ENCODE measurements at regions not wholly inside any gene's neighbourhood (a gene's known extent, or its start where the extent isn't known, plus 50 kb on each side); places are given as distances from the start of the nearest gene placed in this dataset.

DNA sequence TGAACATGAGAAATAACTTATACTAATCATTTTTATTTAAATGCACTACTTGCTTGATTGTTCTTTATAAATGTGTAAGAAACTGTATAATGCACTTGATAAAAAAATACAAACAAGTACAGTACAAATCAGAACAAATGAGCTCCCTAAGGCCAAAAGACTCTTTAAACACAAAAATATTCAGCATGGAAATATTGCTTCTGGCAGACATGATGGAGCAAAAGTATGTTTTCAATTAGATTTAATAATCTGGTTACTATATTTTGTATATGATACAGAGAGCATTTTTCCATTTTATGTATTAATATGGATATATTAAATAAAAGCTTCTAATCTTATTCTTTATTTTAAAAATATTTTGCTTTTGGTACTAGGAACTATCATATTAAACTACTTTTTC, 800.2 kb upstream of the LRFN5 start:
- peaks cover under 1 to 12% of the 10 kb centered on the region in 2 donors for H3K9me3 Mint-ChIP-seq
- no peak for TF ChIP-seq CTCF (IDR thresholded peaks at IDR 0.05)
- H3K27ac ChIP-seq (ENCODE audit: low read length) = no peak overlapping the region
- H3K27ac Mint-ChIP-seq = no peak overlapping the region
- intact Hi-C loops (cut with micrococcal nuclease) = no loop called here
- no peak overlapping the region for H3K4me3 ChIP-seq (ENCODE audit: low read length)
- DNase-seq = no peak
- no peaks in the 10 kb centered on the region for H3K4me1 Mint-ChIP-seq
- no peak for ATAC-seq
- no peaks in the 10 kb centered on the region for H3K4me1 ChIP-seq (ENCODE audit: control insufficient read depth, insufficient read depth, low read length)
- H3K27me3 Mint-ChIP-seq (ENCODE audit: low read depth in 2 of 2) = no peaks in the 10 kb centered on the region
- H3K36me3 Mint-ChIP-seq = no peaks in the 10 kb centered on the region
- H3K36me3 ChIP-seq (ENCODE audit: control insufficient read depth, insufficient read depth, low read length) = no peaks in the 10 kb centered on the region
- H3K27me3 ChIP-seq (ENCODE audit: control insufficient read depth, insufficient read depth, low read length) = no peaks in the 10 kb centered on the region
- peaks cover 4% of the 10 kb centered on the region for H3K9me3 ChIP-seq (ENCODE audit: control insufficient read depth, insufficient read depth, low read length)
- no peak overlapping the region for H3K4me3 Mint-ChIP-seq

- Histone ChIP-seq H3K27ac (ENCODE audit: low read length) (no peak overlapping the region), H3K27me3 (ENCODE audit: control insufficient read depth, insufficient read depth, low read length) (no peaks in the 10 kb centered on the region), H3K4me1 (ENCODE audit: control insufficient read depth, insufficient read depth, low read length) (no peaks in the 10 kb centered on the region), H3K36me3 (ENCODE audit: control insufficient read depth, insufficient read depth, low read length) (no peaks in the 10 kb centered on the region), H3K9me3 (ENCODE audit: control insufficient read depth, insufficient read depth, low read length) (no peaks in the 10 kb centered on the region), H3K4me3 (ENCODE audit: low read length) (no peak overlapping the region)
- no peak overlapping the region for H3K27ac Mint-ChIP-seq
- no peaks in the 10 kb centered on the region for H3K27me3 Mint-ChIP-seq (ENCODE audit: low read depth in 2 of 2)
- intact Hi-C loops (cut with micrococcal nuclease) = no loop called here
- TF ChIP-seq CTCF (IDR thresholded peaks at IDR 0.05) = no peak
- H3K4me3 Mint-ChIP-seq = no peak overlapping the region
- DNase-seq (no peak), ATAC-seq (no peak)
- peaks cover 15 to 26% of the 10 kb centered on the region in 2 donors for H3K9me3 Mint-ChIP-seq
- peaks cover 9% of the 10 kb centered on the region for H3K36me3 Mint-ChIP-seq
- WGBS (ENCODE audit: insufficient coverage) = 42% methylated on average over 1 of the region's 1 CpG
- no peaks in the 10 kb centered on the region for H3K4me1 Mint-ChIP-seq
Observed at GRCh38 chr14:40796168-40796567, 810.5 kb upstream of the LRFN5 start.

DNA sequence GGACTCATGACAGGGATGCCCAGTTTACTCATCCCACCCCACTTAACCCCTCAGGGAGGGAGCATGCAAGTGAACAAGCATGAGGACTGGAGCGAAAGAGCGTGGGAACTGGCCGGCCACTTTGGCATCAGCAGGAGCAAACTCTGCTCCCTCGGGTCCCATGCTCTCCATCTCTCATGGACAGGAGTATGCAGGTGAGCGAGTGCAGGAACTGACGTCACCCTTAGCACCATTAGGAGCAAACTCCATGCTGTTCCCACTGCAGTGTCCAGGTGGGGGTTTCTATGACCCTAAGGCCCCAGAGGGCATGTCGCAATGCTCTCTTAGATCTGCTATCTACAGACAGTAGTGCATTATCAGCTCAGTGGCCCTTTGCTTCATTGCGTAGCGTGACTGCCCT, 821.8 kb upstream of the LRFN5 start:
- no peaks in the 10 kb centered on the region for H3K9me3 ChIP-seq (ENCODE audit: control insufficient read depth, insufficient read depth, low read length)
- H3K4me1 ChIP-seq (ENCODE audit: control insufficient read depth, insufficient read depth, low read length) = no peaks in the 10 kb centered on the region
- Mint-ChIP-seq H3K27me3 (ENCODE audit: low read depth in 2 of 2) (no peaks in the 10 kb centered on the region), H3K27ac (no peak overlapping the region), H3K9me3 (peaks cover 4 to 7% of the 10 kb centered on the region in 2 donors), H3K4me1 (no peaks in the 10 kb centered on the region), H3K36me3 (no peaks in the 10 kb centered on the region), H3K4me3 (no peak overlapping the region)
- DNase-seq = no peak
- 84% methylated on average over 9 of the region's 9 CpGs for WGBS (ENCODE audit: insufficient coverage)
- intact Hi-C loops (cut with micrococcal nuclease) = no loop called here
- no peak for TF ChIP-seq CTCF (IDR thresholded peaks at IDR 0.05)
- no peak overlapping the region for H3K27ac ChIP-seq (ENCODE audit: low read length)
- H3K4me3 ChIP-seq (ENCODE audit: low read length) = no peak overlapping the region
- ATAC-seq = no peak
- no peaks in the 10 kb centered on the region for H3K36me3 ChIP-seq (ENCODE audit: control insufficient read depth, insufficient read depth, low read length)
- no peaks in the 10 kb centered on the region for H3K27me3 ChIP-seq (ENCODE audit: control insufficient read depth, insufficient read depth, low read length)

DNA sequence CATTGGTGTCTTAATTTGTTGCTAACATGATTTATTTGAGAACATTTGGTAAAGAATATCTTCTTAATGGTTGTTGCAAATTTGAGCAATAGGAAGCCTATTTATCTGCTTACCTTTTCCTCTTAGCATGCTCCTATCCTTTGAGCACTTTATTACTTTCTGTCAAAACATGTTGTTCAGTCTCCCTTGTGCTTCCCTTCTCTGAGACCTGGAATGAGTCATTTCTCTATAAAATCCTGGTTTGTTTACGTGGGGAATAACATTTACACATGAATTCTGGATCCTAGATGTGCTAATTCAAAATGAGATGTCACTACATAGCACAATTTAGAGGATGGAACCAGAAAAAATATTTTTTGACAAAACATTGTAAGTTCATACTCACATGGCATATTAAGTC, 844.0 kb upstream of the LRFN5 start:
- Mint-ChIP-seq H3K36me3 (peaks cover 13% of the 10 kb centered on the region), H3K9me3 (peaks cover 17 to 25% of the 10 kb centered on the region in 2 donors), H3K27ac (no peak overlapping the region), H3K4me3 (no peak overlapping the region), H3K4me1 (no peaks in the 10 kb centered on the region), H3K27me3 (ENCODE audit: low read depth in 2 of 2) (no peaks in the 10 kb centered on the region)
- H3K27me3 ChIP-seq (ENCODE audit: control insufficient read depth, insufficient read depth, low read length) = no peaks in the 10 kb centered on the region
- 71% methylated on average over 1 of the region's 1 CpG for WGBS (ENCODE audit: insufficient coverage)
- no peaks in the 10 kb centered on the region for H3K36me3 ChIP-seq (ENCODE audit: control insufficient read depth, insufficient read depth, low read length)
- TF ChIP-seq CTCF (IDR thresholded peaks at IDR 0.05) = no peak
- no peaks in the 10 kb centered on the region for H3K9me3 ChIP-seq (ENCODE audit: control insufficient read depth, insufficient read depth, low read length)
- no peak for DNase-seq
- no peak overlapping the region for H3K4me3 ChIP-seq (ENCODE audit: low read length)
- H3K4me1 ChIP-seq (ENCODE audit: control insufficient read depth, insufficient read depth, low read length) = no peaks in the 10 kb centered on the region
- ATAC-seq = no peak
- intact Hi-C loops (cut with micrococcal nuclease) = no loop called here
- no peak overlapping the region for H3K27ac ChIP-seq (ENCODE audit: low read length)
